Stomach (tissue), 4 donors: ENCODE measurements at regions not wholly inside any gene's neighbourhood (a gene's known extent, or its start where the extent isn't known, plus 50 kb on each side); places are given as distances from the start of the nearest gene placed in this dataset.

Experiments
- POLR2A ChIP-seq, 4 donors: fragments of 450-650 bp; IDR thresholded peaks; one replicate each; pipeline ENCODE4 v1.6.1; 2016; ENCODE audit warnings: antibody characterized with exemption in 4 of 4, control low read depth in 2 of 4, mild to moderate bottlenecking in 1 of 4, moderate library complexity in 1 of 4
- TF ChIP-seq, protein P1 (sequence below), 7 experiments: fragments of 450-650 bp in 4 of 7; fragments of 200-600 bp in 3 of 7; sonication (generic) in 3 of 7; IDR thresholded peaks; one replicate each; pipeline ENCODE4 v1.5.1; 2016 to 2019; ENCODE audit warnings: antibody characterized with exemption in 7 of 7, control low read depth in 2 of 7, mild to moderate bottlenecking in 1 of 7

DNA sequence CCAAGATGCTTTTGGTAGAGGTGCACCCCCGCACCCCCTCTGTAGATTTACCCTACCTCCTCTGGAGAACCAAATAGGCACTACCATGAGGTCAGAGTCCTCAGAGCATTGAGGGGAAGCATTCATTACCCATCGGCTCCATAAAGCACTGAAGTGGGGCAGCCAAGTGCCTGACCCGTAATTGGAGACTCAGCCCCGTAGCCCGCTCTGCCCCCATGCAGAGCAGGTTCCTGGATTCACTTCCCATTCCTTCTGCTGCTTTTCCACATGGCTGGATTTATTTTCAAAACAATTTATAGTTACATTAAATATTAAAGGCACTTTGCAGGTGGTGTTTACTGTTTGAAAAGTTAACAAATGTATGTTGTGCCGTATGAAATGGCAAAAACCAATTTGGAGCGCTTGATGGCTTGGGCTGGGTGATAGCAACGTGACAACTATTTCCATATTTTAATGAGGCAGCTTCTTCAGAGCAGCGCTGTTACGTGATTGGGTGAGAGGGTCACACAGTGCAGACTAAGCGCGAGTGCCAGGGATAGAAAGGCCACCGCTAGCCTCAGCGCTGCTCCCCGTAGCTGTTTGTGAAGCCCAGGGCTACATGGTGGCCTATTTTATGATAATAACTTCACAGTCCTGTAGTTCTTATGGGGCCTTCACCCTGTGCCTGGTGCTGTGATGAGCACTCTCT is 373.8 kb upstream of the PROK2 start:
- TF ChIP-seq, protein P1, sequence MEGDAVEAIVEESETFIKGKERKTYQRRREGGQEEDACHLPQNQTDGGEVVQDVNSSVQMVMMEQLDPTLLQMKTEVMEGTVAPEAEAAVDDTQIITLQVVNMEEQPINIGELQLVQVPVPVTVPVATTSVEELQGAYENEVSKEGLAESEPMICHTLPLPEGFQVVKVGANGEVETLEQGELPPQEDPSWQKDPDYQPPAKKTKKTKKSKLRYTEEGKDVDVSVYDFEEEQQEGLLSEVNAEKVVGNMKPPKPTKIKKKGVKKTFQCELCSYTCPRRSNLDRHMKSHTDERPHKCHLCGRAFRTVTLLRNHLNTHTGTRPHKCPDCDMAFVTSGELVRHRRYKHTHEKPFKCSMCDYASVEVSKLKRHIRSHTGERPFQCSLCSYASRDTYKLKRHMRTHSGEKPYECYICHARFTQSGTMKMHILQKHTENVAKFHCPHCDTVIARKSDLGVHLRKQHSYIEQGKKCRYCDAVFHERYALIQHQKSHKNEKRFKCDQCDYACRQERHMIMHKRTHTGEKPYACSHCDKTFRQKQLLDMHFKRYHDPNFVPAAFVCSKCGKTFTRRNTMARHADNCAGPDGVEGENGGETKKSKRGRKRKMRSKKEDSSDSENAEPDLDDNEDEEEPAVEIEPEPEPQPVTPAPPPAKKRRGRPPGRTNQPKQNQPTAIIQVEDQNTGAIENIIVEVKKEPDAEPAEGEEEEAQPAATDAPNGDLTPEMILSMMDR (IDR thresholded peaks at IDR 0.05), result no peak
- no peak for TF ChIP-seq POLR2A (IDR thresholded peaks at IDR 0.05)
